Suprapubic skin (tissue), 4 donors: ENCODE measurements at regions not wholly inside any gene's neighbourhood (a gene's known extent, or its start where the extent isn't known, plus 50 kb on each side); places are given as distances from the start of the nearest gene placed in this dataset.

Experiments used
- DNase-seq, 2 donors: peaks; one replicate each; pipeline ENCODE4 v3.0.0-alpha.2; 2019; ENCODE audit warnings: low spot score in 2 of 2
- H3K27ac ChIP-seq: fragments of 200-600 bp; sonication (generic); one replicate; pipeline ENCODE4 v1.5.1; 2019
- H3K27me3 ChIP-seq: fragments of 200-600 bp; sonication (generic); one replicate; pipeline ENCODE4 v1.5.1; 2019
- H3K36me3 ChIP-seq: fragments of 200-600 bp; sonication (generic); one replicate; pipeline ENCODE4 v1.5.1; 2019
- H3K4me1 ChIP-seq: fragments of 200-600 bp; sonication (generic); one replicate; pipeline ENCODE4 v1.5.1; 2019
- H3K4me3 ChIP-seq: fragments of 200-600 bp; sonication (generic); one replicate; pipeline ENCODE4 v1.5.1; 2019; ENCODE audit warnings: mild to moderate bottlenecking
- H3K9me3 ChIP-seq: fragments of 200-600 bp; sonication (generic); one replicate; pipeline ENCODE4 v1.5.1; 2019
- EP300 ChIP-seq: sonication (generic); formaldehyde crosslinking; IDR thresholded peaks from one replicate; pipeline ENCODE4 v1.6.1; 2017; ENCODE audit warnings: antibody characterized with exemption
- POLR2A ChIP-seq, 2 donors: fragments of 450-650 bp; IDR thresholded peaks; one replicate each; pipeline ENCODE4 v1.6.1; 2017; ENCODE audit warnings: antibody characterized with exemption in 2 of 2, mild to moderate bottlenecking in 2 of 2, moderate library complexity in 2 of 2
- POLR2AphosphoS5 ChIP-seq, 3 donors: sonication (generic); formaldehyde crosslinking; IDR thresholded peaks; one replicate each; pipeline ENCODE4 v1.6.1; 2017; ENCODE audit warnings: antibody characterized with exemption in 3 of 3
- WGBS: methylation state at CpG from one replicate; pipeline ENCODE4 v1.1.5; 2018; 5-methylcytosine and 5-hydroxymethylcytosine counted together
- TF ChIP-seq, protein P1 (sequence below), 2 donors: fragments of 200-600 bp in 1 of 2; fragments of 450-650 bp in 1 of 2; sonication (generic) in 1 of 2; IDR thresholded peaks; one replicate each; pipeline ENCODE4 v1.5.1; 2016 to 2019; ENCODE audit warnings: antibody characterized with exemption in 2 of 2, mild to moderate bottlenecking in 1 of 2, moderate library complexity in 1 of 2

GRCh38 chr10:128960517-128960916 lies 506.5 kb upstream of the MGMT start:
- whole genome bisulfite sequencing: 56% methylated on average over 8 of the region's 8 CpGs
- TF ChIP-seq EP300: no peak
- TF ChIP-seq, protein P1, sequence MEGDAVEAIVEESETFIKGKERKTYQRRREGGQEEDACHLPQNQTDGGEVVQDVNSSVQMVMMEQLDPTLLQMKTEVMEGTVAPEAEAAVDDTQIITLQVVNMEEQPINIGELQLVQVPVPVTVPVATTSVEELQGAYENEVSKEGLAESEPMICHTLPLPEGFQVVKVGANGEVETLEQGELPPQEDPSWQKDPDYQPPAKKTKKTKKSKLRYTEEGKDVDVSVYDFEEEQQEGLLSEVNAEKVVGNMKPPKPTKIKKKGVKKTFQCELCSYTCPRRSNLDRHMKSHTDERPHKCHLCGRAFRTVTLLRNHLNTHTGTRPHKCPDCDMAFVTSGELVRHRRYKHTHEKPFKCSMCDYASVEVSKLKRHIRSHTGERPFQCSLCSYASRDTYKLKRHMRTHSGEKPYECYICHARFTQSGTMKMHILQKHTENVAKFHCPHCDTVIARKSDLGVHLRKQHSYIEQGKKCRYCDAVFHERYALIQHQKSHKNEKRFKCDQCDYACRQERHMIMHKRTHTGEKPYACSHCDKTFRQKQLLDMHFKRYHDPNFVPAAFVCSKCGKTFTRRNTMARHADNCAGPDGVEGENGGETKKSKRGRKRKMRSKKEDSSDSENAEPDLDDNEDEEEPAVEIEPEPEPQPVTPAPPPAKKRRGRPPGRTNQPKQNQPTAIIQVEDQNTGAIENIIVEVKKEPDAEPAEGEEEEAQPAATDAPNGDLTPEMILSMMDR (IDR thresholded peaks at IDR 0.05): no peak
- TF ChIP-seq POLR2A (IDR thresholded peaks at IDR 0.05): no peak
- no peak for TF ChIP-seq POLR2AphosphoS5 (IDR thresholded peaks at IDR 0.05)
- no peaks in the 10 kb centered on the region for H3K4me1 ChIP-seq

DNA sequence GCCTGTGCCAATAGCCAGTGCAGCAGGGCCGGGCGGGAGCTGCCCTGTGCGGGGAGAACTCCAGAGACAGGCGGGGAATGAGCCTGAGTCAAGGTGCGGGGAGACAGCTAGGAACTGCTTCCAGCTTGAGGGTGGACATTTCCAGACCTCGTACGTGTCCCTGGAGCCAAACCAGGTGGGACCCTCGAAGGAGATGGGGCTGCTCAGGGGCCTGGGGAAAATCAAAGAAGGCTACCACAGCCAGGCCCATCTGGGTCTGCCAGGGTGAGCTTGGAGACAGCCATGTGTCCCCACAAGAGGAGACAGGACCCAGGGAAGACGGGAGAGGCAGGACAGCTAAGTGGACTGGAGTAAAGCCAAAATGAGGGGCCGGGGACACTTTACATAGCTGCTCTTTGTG lies 504.9 kb upstream of the MGMT start:
- Histone ChIP-seq H3K4me1 (no peaks in the 10 kb centered on the region), H3K36me3 (no peaks in the 10 kb centered on the region), H3K27me3 (peaks cover 9% of the 10 kb centered on the region), H3K9me3 (no peaks in the 10 kb centered on the region), H3K27ac (no peak overlapping the region), H3K4me3 (no peak overlapping the region)
- 85% methylated on average over 10 of the region's 10 CpGs for WGBS
- DNase-seq: no peak
- TF ChIP-seq POLR2A (IDR thresholded peaks at IDR 0.05): no peak
- TF ChIP-seq POLR2AphosphoS5 (IDR thresholded peaks at IDR 0.05): no peak
- TF ChIP-seq EP300: no peak
- TF ChIP-seq, protein P1 (IDR thresholded peaks at IDR 0.05): no peak

More at GRCh38 chr10:128960517-128960916, 506.5 kb upstream of the MGMT start:
- Histone ChIP-seq H3K27me3 (peaks cover 9% of the 10 kb centered on the region), H3K9me3 (no peaks in the 10 kb centered on the region), H3K4me3 (no peak overlapping the region), H3K27ac (no peak overlapping the region), H3K36me3 (no peaks in the 10 kb centered on the region)
- DNase-seq: no peak

- H3K9me3 ChIP-seq: no peaks in the 10 kb centered on the region
- no peak overlapping the region for H3K27ac ChIP-seq
- no peaks in the 10 kb centered on the region for H3K4me1 ChIP-seq
- no peaks in the 10 kb centered on the region for H3K36me3 ChIP-seq
- H3K4me3 ChIP-seq: no peak overlapping the region
- TF ChIP-seq POLR2AphosphoS5 (IDR thresholded peaks at IDR 0.05) (no peak), EP300 (no peak), POLR2A (IDR thresholded peaks at IDR 0.05) (no peak)
- TF ChIP-seq, protein P1 (IDR thresholded peaks at IDR 0.05): no peak
- WGBS: 87% methylated on average over 12 of the region's 12 CpGs
- no peak for DNase-seq
- H3K27me3 ChIP-seq: peaks cover 7% of the 10 kb centered on the region
These were observed 503.6 kb upstream of the MGMT start for GRCh38 chr10:128963211-128964099.

GRCh38 chr10:128964100-128964403 lies 503.0 kb upstream of the MGMT start:
- no peaks in the 10 kb centered on the region for H3K36me3 ChIP-seq
- 50% methylated on average over 2 of the region's 3 CpGs for WGBS
- no peak for DNase-seq
- H3K27me3 ChIP-seq: peaks cover 6% of the 10 kb centered on the region
- H3K27ac ChIP-seq: no peak overlapping the region
- TF ChIP-seq EP300: no peak
- TF ChIP-seq POLR2A (IDR thresholded peaks at IDR 0.05): no peak
- no peak for TF ChIP-seq POLR2AphosphoS5 (IDR thresholded peaks at IDR 0.05)
- TF ChIP-seq, protein P1 (IDR thresholded peaks at IDR 0.05): no peak
- H3K9me3 ChIP-seq: no peaks in the 10 kb centered on the region
- H3K4me1 ChIP-seq: no peaks in the 10 kb centered on the region
- H3K4me3 ChIP-seq: no peak overlapping the region

- H3K9me3 ChIP-seq: no peaks in the 10 kb centered on the region
- WGBS: 80% methylated on average over 11 of the region's 11 CpGs
- TF ChIP-seq POLR2A (IDR thresholded peaks at IDR 0.05) (no peak), EP300 (no peak), POLR2AphosphoS5 (IDR thresholded peaks at IDR 0.05) (no peak)
- TF ChIP-seq, protein P1 (IDR thresholded peaks at IDR 0.05): no peak
- peaks cover 6% of the 10 kb centered on the region for H3K4me1 ChIP-seq
- no peak overlapping the region for H3K27ac ChIP-seq
- no peaks in the 10 kb centered on the region for H3K27me3 ChIP-seq
- DNase-seq: no peak
- no peak overlapping the region for H3K4me3 ChIP-seq
- no peaks in the 10 kb centered on the region for H3K36me3 ChIP-seq
These were observed 498.9 kb upstream of the MGMT start for GRCh38 chr10:128967980-128968756.
